ENCODE measurements at regions not wholly inside any gene's neighbourhood (a gene's known extent, or its start where the extent isn't known, plus 50 kb on each side); places are given as distances from the start of the nearest gene placed in this dataset.
A peak's percentile ranks its signal among the peaks of the same experiment; 100 is the strongest.

DNA sequence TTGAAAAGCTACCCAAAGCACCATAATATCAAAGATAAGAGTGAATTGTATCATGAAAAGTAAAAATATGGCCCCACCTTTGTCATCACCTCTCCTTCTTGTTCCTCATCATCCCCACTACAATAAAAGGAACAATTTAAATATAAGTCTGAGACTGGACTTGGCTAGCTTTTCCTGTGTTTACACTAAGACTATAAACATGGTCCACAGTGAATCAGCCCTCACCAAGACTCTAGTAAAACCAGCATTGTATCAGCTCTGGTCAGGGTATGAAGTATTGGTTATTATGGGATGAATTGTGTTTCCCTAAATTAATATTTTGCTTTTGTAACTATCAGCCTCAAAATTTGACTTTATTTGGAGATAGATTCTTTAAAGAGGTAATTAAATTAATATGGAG is 105.4 kb downstream of the SLC25A46 start:
- DNase-seq = no peak
- no peak overlapping the region for H3K4me3 ChIP-seq (ENCODE audit: low read depth, low read length)
- in situ Hi-C loops (cut with HindIII; ENCODE audit: low pct_ligation_motif_present, low sequenced_read_pairs) = no loop called here
- TF ChIP-seq, protein P1, sequence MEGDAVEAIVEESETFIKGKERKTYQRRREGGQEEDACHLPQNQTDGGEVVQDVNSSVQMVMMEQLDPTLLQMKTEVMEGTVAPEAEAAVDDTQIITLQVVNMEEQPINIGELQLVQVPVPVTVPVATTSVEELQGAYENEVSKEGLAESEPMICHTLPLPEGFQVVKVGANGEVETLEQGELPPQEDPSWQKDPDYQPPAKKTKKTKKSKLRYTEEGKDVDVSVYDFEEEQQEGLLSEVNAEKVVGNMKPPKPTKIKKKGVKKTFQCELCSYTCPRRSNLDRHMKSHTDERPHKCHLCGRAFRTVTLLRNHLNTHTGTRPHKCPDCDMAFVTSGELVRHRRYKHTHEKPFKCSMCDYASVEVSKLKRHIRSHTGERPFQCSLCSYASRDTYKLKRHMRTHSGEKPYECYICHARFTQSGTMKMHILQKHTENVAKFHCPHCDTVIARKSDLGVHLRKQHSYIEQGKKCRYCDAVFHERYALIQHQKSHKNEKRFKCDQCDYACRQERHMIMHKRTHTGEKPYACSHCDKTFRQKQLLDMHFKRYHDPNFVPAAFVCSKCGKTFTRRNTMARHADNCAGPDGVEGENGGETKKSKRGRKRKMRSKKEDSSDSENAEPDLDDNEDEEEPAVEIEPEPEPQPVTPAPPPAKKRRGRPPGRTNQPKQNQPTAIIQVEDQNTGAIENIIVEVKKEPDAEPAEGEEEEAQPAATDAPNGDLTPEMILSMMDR (IDR thresholded peaks at IDR 0.05; ENCODE audit: low read depth, low read length, missing control alignments) = no peak
- H3K27ac ChIP-seq = no peak overlapping the region
- no peaks in the 10 kb centered on the region for H3K27me3 ChIP-seq (replicated peaks)
- no peaks in the 10 kb centered on the region for H3K36me3 ChIP-seq (replicated peaks)

DNA sequence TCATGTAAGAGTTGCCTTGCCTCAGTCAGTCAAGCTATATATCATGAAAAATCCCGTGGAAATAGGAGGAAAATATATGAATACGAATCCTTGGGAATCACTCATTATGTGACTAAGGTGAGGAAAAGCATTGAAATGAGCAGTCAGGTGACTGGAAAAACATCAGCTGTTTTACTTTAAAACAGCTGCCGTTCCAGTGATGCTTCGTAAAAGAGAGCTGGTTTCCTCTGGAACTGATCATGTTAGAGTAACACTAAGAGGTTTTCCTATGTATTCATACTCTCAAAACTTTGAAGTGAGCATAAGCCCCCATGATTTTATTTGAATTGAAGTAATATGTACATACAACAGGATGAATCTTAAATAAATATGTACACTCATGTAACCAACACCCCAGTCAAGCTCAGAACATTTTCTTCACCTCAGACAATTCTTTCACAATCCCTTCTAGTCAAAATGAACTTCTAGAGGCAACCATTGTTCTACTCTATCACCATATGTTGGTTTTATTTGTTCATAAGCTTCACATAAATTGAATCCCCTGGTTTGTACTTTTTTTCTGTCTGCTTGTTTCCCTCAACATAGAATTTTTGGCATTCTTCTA is 107.7 kb downstream of the SLC25A46 start:
- in situ Hi-C loops (cut with HindIII; ENCODE audit: low pct_ligation_motif_present, low sequenced_read_pairs) = no loop called here
- DNase-seq = no peak
- Histone ChIP-seq H3K27me3 (replicated peaks) (no peaks in the 10 kb centered on the region), H3K36me3 (replicated peaks) (no peaks in the 10 kb centered on the region), H3K4me3 (ENCODE audit: low read depth, low read length) (no peak overlapping the region), H3K27ac (no peak overlapping the region)
- TF ChIP-seq, protein P1 (IDR thresholded peaks at IDR 0.05; ENCODE audit: low read depth, low read length, missing control alignments) = no peak

DNA sequence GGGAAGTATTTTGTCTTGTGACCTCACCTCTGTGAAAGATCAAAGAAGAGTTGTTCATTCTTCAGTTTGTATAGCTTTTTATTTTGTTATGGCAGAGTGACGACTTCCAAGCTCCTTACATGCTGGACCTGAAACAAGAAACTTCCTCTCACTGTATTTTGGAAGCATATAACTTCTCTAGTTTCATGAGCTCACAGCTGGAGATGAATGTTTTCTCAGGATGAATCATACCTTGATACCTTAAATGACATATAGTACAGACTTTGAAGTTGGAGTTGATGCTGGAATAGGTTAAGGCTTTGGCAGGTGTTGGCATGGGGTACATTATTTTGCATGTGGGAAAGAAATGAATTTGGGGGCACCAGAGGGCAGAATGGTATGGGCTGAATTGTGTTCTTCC is 112.5 kb downstream of the SLC25A46 start:
- in situ Hi-C loops (cut with HindIII; ENCODE audit: low pct_ligation_motif_present, low sequenced_read_pairs) = no loop called here
- peak; percentile 4 for DNase-seq
- Histone ChIP-seq H3K27me3 (replicated peaks) (no peaks in the 10 kb centered on the region), H3K4me3 (ENCODE audit: low read depth, low read length) (no peak overlapping the region), H3K27ac (no peak overlapping the region), H3K36me3 (replicated peaks) (no peaks in the 10 kb centered on the region)
- TF ChIP-seq, protein P1 (IDR thresholded peaks at IDR 0.05; ENCODE audit: low read depth, low read length, missing control alignments) = no peak

DNA sequence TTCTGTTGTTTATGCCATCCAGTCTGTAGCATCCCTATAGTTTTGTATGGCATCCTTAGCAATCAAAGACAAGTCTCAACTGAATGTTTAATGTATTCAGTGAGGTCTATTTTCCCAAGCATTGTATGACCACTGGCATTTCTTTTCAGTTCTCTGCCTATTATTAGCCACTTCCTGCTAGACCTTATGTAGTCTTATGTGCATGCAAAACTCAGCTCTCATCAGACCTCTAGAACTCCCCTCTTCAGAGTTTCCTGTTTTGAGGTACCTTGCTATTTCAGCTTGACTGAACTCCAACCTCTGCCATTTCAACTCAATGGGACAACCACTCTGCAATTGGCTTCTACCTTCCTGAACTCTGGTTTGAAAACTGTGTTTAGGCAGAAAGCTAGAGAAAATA is 113.2 kb downstream of the SLC25A46 start:
- H3K27me3 ChIP-seq (replicated peaks) = no peaks in the 10 kb centered on the region
- TF ChIP-seq, protein P1 (IDR thresholded peaks at IDR 0.05; ENCODE audit: low read depth, low read length, missing control alignments) = no peak
- no peaks in the 10 kb centered on the region for H3K36me3 ChIP-seq (replicated peaks)
- no peak overlapping the region for H3K27ac ChIP-seq
- no peak for DNase-seq
- H3K4me3 ChIP-seq (ENCODE audit: low read depth, low read length) = no peak overlapping the region
- in situ Hi-C loops (cut with HindIII; ENCODE audit: low pct_ligation_motif_present, low sequenced_read_pairs) = no loop called here

DNA sequence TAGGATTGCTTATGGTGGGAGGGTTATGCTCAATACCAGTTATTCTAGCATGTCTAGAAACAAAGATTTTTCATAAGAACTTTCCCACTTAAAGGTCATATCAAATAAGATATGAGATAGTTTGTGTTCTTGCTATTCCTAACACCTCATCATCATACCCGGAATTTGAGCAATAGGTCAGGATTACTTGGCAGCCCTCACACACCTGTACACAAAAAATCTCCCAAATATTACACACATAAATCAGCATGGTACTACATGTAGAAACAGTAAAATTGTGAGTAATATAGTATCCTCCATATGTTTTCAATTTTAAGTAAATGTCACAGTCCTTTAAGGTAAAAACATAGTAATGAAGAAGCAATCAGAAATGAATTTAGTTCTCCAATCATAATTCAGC is 113.7 kb downstream of the SLC25A46 start:
- no peak overlapping the region for H3K4me3 ChIP-seq (ENCODE audit: low read depth, low read length)
- H3K27me3 ChIP-seq (replicated peaks) = no peaks in the 10 kb centered on the region
- H3K36me3 ChIP-seq (replicated peaks) = no peaks in the 10 kb centered on the region
- H3K27ac ChIP-seq = no peak overlapping the region
- TF ChIP-seq, protein P1 (IDR thresholded peaks at IDR 0.05; ENCODE audit: low read depth, low read length, missing control alignments) = no peak
- in situ Hi-C loops (cut with HindIII; ENCODE audit: low pct_ligation_motif_present, low sequenced_read_pairs) = no loop called here
- DNase-seq = no peak

DNA sequence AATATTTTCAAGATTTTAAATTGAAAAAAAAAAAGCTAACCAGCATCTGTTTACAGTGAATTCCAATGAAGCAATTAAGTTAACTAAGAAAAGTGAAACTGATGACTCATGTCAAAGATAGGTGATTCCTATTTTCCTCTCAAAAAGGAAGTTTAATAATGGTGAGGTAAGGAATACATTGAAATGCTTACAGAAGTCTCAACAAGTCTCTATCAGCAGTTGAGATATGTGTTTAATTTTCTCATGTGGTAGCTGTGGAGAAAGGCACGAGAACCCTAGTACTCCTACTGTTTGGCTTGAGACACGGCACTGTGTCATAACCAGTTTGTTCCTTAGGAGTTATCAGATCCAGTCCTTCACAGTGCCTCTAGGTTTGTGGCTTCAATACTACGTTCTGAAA is 114.5 kb downstream of the SLC25A46 start:
- H3K4me3 ChIP-seq (ENCODE audit: low read depth, low read length) = no peak overlapping the region
- H3K36me3 ChIP-seq (replicated peaks) = no peaks in the 10 kb centered on the region
- TF ChIP-seq, protein P1 (IDR thresholded peaks at IDR 0.05; ENCODE audit: low read depth, low read length, missing control alignments) = no peak
- no peaks in the 10 kb centered on the region for H3K27me3 ChIP-seq (replicated peaks)
- H3K27ac ChIP-seq = no peak overlapping the region
- in situ Hi-C loops (cut with HindIII; ENCODE audit: low pct_ligation_motif_present, low sequenced_read_pairs) = no loop called here
- peak; percentile 14 for DNase-seq

Data from brain microvascular endothelial cell (primary cell).